HG03280 (cell line): ENCODE measurements at regions not wholly inside any gene's neighbourhood (a gene's known extent, or its start where the extent isn't known, plus 50 kb on each side); places are given as distances from the start of the nearest gene placed in this dataset.
"Not testable (repeated sequence)": the region's sequence is repeated elsewhere in the genome, so short reads cannot be mapped to it uniquely, and the experiment has no call there.

Experiments used
- ATAC-seq: cut with Tn5 transposase; IDR thresholded peaks from one replicate; pipeline ENCODE4 v1.9.1; 2021; ENCODE audit warnings: mild to moderate bottlenecking, moderate library complexity; ENCODE audit not compliant: unreplicated experiment

GRCh38 chr3:154904328-154904727 is 175.8 kb upstream of the MME start:
- no peak for ATAC-seq

GRCh38 chr3:154902495-154902894 is 177.6 kb upstream of the MME start:
- ATAC-seq = not testable (repeated sequence)

- no peak for ATAC-seq
Measured at GRCh38 chr3:154901278-154901677, 178.8 kb upstream of the MME start.

GRCh38 chr3:154900816-154901215 is 179.3 kb upstream of the MME start:
- no peak for ATAC-seq

DNA sequence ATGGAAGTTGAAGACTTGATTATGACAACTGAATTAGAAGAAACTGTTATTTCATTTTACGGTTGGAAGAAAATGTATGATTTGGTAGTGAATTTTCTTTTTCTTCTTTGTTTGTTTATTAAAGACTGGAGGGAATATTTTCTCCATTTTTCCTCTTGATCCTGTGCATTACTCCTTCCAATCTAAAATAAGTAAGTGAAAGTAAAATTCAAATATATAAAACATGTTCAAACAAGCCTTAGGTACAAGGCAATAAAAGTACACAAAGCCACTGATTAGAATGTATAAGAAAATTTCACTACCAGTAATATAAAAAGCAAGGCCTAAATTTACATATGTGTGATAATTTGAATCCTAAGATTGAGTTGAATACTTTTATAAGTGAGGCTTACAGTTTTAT is 181.2 kb upstream of the MME start:
- no peak for ATAC-seq

DNA sequence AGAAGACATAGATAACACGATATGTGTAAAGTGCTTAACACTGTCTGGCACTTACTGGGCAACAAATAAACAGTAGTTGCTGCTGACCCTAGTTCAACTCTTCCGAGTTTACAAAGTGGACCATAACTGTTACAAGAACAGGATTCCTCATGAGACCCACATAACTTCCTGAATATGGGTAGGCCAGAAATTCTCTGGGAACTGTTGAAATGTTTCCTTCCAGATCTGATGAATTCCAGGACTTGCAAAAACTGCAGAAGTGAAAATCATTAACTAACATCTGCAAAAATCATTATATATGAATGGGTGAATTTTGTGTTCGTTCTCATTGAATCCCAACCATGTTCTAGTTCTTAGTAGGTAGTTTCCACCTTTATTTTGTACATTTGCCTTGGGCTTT is 181.7 kb upstream of the MME start:
- no peak for ATAC-seq

GRCh38 chr3:154893813-154894212 is 186.3 kb upstream of the MME start:
- ATAC-seq = no peak

DNA sequence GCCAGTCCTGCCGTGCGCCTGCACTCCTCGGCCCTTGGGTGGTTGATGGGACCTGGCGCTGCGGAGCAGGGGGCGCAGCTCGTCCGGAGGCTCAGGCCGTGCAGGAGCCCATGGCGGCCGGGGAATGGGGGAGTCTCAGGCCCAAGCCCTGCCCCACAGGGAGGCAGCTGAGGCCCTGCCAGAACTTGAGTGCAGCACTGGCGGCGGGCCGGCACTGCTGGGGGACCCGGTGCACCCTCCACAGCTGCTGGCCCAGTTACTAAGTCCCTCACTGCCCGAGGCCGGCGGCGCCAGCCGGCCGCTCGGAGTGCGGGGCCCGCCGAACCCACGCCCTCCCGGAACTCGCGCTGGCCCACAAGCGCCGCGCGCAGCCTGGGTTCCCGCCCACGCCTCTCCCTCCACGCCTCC is 190.9 kb upstream of the MME start:
- no peak for ATAC-seq

DNA sequence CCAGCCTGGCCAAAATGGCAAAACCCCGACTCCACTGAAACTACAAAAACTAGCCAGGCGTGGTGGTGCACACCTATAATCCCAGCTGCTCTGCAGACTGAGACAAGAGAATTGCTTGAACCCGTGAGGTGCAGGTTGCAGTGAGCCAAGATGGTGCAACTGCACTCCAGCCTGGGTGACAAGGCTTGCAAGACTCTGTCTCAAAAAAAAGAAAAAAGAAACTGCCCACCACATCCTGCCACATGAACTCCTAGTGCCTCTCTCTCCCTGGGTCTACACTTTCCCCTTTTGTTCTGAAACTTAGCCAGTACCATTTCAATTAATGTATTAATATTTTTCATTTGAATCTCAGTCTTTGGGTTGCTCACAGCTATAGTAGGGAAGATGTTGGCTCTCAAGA is 192.2 kb upstream of the MME start:
- no peak for ATAC-seq

DNA sequence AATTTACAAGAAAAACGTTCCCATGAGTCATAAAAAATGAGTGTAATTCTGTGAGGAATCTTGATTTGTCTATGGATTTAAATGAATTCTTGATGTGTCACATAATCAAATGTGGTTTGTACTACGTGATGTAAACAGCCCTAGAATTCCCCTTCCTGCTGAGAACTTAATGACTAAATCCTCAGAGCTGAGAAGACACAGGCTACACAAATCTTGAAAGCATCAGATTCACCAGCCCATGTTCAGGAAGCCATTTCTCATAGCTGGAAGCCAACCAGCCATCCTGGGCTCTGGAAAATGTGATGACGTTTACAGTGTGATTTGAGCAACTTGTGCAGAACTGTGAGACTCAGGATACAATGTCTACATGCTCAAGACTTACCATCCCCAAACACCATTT is 193.7 kb upstream of the MME start:
- ATAC-seq = no peak

GRCh38 chr3:154885418-154885817 is 194.7 kb upstream of the MME start:
- no peak for ATAC-seq

- ATAC-seq = no peak
Measured at GRCh38 chr3:154884952-154885351, 195.2 kb upstream of the MME start.

- no peak for ATAC-seq
Measured at GRCh38 chr3:154875142-154875541, 205.0 kb upstream of the MME start.

- ATAC-seq = no peak
Measured at GRCh38 chr3:154872696-154873095, 207.4 kb upstream of the MME start.

DNA sequence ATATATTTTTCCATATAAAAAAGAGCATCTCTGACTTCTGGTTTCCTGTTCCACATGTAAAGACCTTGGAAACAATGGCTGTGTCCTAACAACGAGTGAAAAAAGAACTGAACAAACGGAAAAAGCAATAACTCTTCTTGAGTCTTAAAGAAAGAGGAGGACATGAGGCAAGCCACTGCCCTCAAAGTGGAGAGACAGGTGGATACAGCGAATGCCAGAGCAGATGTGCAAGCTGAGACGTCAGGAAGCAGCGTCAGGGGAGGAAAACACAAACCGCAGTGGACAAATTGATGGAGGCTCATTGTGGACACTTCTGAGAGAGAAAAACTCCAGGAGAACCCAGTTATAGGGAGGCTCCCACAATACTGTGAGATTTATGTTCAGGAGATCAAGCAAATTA is 208.0 kb upstream of the MME start:
- ATAC-seq = no peak

- ATAC-seq = no peak
Measured at GRCh38 chr3:154864947-154865346, 215.2 kb upstream of the MME start.

DNA sequence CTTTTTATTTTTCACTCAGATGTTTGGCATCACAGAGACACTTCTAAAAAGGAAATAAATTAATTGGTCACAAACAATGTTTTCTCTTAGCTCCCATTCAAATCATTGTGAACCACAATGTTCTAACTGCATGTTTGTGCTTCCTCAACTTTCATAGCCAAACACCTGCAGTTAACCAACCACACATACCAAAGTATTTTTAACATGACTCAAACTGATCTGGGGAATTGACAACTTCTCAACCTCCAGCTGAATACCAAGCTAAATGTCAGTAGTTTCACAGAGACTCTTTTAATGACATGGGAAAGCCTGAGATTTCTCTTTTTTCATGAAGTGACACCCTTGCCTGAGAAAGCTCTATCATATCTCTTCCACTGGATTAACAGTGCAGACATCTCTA is 217.9 kb upstream of the MME start:
- peak; percentile 47 for ATAC-seq

DNA sequence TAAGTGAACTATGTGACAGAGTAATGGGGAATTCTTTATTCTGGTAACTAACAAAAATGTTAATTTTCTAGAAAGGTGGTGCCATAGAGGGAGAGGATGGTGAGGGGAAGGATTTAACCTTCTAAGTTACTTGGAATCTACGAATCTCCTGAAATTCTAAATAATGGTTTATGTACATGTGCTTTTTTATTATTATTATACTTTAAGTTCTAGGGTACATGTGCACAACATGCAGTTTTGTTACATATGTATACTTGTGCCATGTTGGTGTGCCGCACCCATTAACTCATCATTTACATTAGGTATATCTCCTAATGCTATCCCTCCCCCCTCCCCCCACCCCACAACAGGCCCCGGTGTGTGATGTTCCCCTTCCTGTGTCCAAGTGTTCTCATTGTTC is 227.1 kb upstream of the MME start:
- not testable (repeated sequence) for ATAC-seq

- ATAC-seq = no peak
Measured at GRCh38 chr3:154852515-154852914, 227.6 kb upstream of the MME start.

GRCh38 chr3:154851644-154852043 is 228.5 kb upstream of the MME start:
- no peak for ATAC-seq

GRCh38 chr3:154850921-154851320 is 229.2 kb upstream of the MME start:
- ATAC-seq = no peak

DNA sequence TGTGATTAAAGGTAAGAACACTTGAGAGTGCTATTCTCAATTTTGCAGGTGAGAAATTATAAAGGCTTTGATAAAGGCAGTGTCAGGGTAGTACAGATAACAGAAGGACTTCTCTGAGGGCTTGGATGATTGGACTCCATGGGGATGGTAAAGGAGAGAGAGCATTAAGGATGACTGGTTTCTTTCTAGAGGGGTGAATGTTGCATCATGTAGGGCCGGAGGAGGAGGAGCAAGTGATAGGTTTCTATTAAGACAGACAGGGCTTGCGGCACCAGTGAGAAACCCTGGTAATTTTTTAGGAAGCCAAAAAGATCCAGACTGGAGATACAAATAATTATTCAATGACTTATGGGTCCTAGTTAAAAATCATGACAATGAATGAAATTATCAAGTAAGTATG is 230.7 kb upstream of the MME start:
- ATAC-seq = no peak

- ATAC-seq = no peak
Measured at GRCh38 chr3:154844863-154845262, 235.3 kb upstream of the MME start.

DNA sequence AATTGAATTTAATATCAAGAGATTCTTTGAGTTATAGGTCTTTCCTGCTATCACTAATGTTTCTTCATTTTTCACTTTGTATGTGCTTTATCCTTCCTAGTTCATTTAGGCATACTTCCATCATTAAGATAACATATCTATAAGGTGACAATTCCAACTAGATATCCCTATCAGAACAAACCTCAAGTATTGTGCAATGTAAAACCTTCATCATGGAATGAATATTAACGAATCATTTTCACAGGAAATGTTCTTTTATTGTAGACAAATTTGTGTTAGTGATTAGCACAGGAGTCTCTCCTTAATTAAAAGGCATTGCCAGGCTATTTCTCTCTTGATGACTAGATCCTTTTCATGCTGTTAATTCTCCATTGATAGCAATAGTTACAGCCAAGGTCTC is 236.5 kb upstream of the MME start:
- no peak for ATAC-seq
